Osteoblast (primary cell): ENCODE measurements at regions not wholly inside any gene's neighbourhood (a gene's known extent, or its start where the extent isn't known, plus 50 kb on each side); places are given as distances from the start of the nearest gene placed in this dataset.

Experiments used
- DNase-seq: peaks from one replicate; pipeline ENCODE4 v3.0.0; 2011; ENCODE audit warnings: low spot score, mixed read lengths; ENCODE audit not compliant: insufficient read length; ENCODE audit errors: missing footprints
- H2AFZ ChIP-seq: 2 replicates; pipeline ENCODE4 v1.6.0; 2011; ENCODE audit warnings: mild to moderate bottlenecking, low read length
- H3K27ac ChIP-seq: 2 replicates; pipeline ENCODE4 v1.5.1; 2011; ENCODE audit warnings: mild to moderate bottlenecking, low read depth, low read length, moderate library complexity
- H3K27me3 ChIP-seq: 2 replicates; pipeline ENCODE4 v1.6.0; 2012; ENCODE audit warnings: mild to moderate bottlenecking, control low read depth, inconsistent platforms, low read length, moderate library complexity; ENCODE audit not compliant: insufficient read depth
- H3K36me3 ChIP-seq: 2 replicates; pipeline ENCODE4 v1.5.1; 2011; ENCODE audit warnings: mild to moderate bottlenecking, low read length, control low read depth, moderate library complexity; ENCODE audit not compliant: insufficient read depth
- H3K4me1 ChIP-seq: 2 replicates; pipeline ENCODE4 v1.5.1; 2011; ENCODE audit warnings: mild to moderate bottlenecking, low read length, control low read depth, moderate library complexity; ENCODE audit not compliant: insufficient read depth
- H3K4me2 ChIP-seq: 2 replicates; pipeline ENCODE4 v1.6.0; 2011; ENCODE audit warnings: mild to moderate bottlenecking, low read length; ENCODE audit not compliant: insufficient read depth
- H3K4me3 ChIP-seq: fragments of 200-600 bp; sonication (generic); 3 replicates; pipeline ENCODE4 v1.5.1; 2012; ENCODE audit warnings: mild to moderate bottlenecking, low read length, inconsistent platforms; ENCODE audit not compliant: insufficient read depth
- H3K79me2 ChIP-seq: 2 replicates; pipeline ENCODE4 v1.6.0; 2012; ENCODE audit warnings: mild to moderate bottlenecking, low read length, control low read depth, inconsistent platforms; ENCODE audit not compliant: insufficient read depth
- H3K9me3 ChIP-seq: 2 replicates; pipeline ENCODE4 v1.5.1; 2011; ENCODE audit warnings: low read depth, low read length, control low read depth
- H4K20me1 ChIP-seq: 2 replicates; pipeline ENCODE4 v1.6.0; 2012; ENCODE audit warnings: mild to moderate bottlenecking, low read length, control low read depth; ENCODE audit not compliant: insufficient read depth
- CTCF ChIP-seq: IDR thresholded peaks from 2 replicates; pipeline ENCODE4 v1.5.1; 2011; ENCODE audit warnings: mild to moderate bottlenecking, low read depth, low read length, moderate library complexity; ENCODE audit errors: extremely low read depth

DNA sequence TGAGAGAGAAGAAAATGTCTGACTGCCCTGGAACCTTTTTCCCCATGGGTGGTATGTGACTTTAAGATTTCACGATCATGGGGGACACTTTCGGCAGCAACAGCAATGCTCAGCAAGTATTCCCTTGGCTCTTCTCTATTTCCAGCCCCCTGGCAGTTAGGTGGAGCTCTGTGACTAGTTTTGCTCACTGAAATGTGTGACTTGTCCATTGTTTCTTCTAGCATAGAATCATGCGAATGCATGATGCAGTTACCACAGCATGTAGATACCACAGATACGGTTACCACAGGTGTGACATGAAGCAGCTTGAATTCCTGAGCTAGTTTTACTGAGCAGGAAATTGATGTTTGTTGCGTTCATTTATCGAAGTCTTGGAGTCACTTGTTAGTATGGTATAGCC is 1034.5 kb upstream of the EEF2KMT start:
- Histone ChIP-seq H3K4me1 (no peaks in the 10 kb centered on the region), H3K27ac (no peak overlapping the region), H3K79me2 (no peaks in the 10 kb centered on the region), H4K20me1 (no peaks in the 10 kb centered on the region), H3K36me3 (no peaks in the 10 kb centered on the region), H3K27me3 (no peaks in the 10 kb centered on the region), H3K9me3 (no peaks in the 10 kb centered on the region), H3K4me3 (no peak overlapping the region), H2AFZ (no peak overlapping the region), H3K4me2 (no peak overlapping the region)
- TF ChIP-seq CTCF: no peak
- DNase-seq: no peak

GRCh38 chr16:6131526-6132050 is 1034.0 kb upstream of the EEF2KMT start:
- Histone ChIP-seq H3K36me3 (no peaks in the 10 kb centered on the region), H3K4me2 (no peak overlapping the region), H3K27ac (no peak overlapping the region), H4K20me1 (no peaks in the 10 kb centered on the region), H3K27me3 (no peaks in the 10 kb centered on the region), H3K4me1 (no peaks in the 10 kb centered on the region), H2AFZ (no peak overlapping the region), H3K4me3 (no peak overlapping the region), H3K9me3 (no peaks in the 10 kb centered on the region), H3K79me2 (no peaks in the 10 kb centered on the region)
- no peak for DNase-seq
- no peak for TF ChIP-seq CTCF

GRCh38 chr16:6125483-6126259 is 1028.1 kb upstream of the EEF2KMT start:
- Histone ChIP-seq H3K36me3 (no peaks in the 10 kb centered on the region), H3K9me3 (no peaks in the 10 kb centered on the region), H4K20me1 (no peaks in the 10 kb centered on the region), H3K27ac (no peak overlapping the region), H3K27me3 (no peaks in the 10 kb centered on the region), H3K4me3 (no peak overlapping the region), H3K4me1 (no peaks in the 10 kb centered on the region), H3K4me2 (no peak overlapping the region), H2AFZ (no peak overlapping the region), H3K79me2 (no peaks in the 10 kb centered on the region)
- DNase-seq: no peak
- TF ChIP-seq CTCF: no peak

DNA sequence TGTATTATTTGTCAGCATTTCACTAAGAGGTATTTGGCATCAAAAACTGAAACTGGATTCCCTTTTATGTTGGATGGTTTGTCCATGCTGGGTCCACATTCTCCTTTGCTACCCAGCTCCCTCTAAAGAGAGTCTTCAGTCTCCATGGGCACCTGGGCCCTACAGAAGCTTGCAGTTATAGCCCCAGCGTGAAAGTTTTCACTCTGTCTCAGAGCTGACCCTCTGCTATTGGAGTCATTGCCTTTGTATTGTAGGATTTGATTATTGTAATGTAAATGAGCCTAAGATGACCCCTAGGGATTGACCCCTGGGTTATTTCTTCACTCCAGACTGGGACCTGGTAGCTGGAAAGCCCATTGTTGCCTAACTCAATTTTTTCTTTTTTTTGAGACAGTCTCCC is 1026.5 kb upstream of the EEF2KMT start:
- no peak overlapping the region for H3K4me3 ChIP-seq
- no peaks in the 10 kb centered on the region for H3K27me3 ChIP-seq
- no peaks in the 10 kb centered on the region for H3K79me2 ChIP-seq
- no peak overlapping the region for H3K27ac ChIP-seq
- DNase-seq: no peak
- no peak overlapping the region for H2AFZ ChIP-seq
- no peak overlapping the region for H3K4me2 ChIP-seq
- no peaks in the 10 kb centered on the region for H3K4me1 ChIP-seq
- no peaks in the 10 kb centered on the region for H4K20me1 ChIP-seq
- H3K9me3 ChIP-seq: no peaks in the 10 kb centered on the region
- no peaks in the 10 kb centered on the region for H3K36me3 ChIP-seq
- TF ChIP-seq CTCF: no peak
